HG03280 (cell line): ENCODE measurements at regions not wholly inside any gene's neighbourhood (a gene's known extent, or its start where the extent isn't known, plus 50 kb on each side); places are given as distances from the start of the nearest gene placed in this dataset.
"Not testable (repeated sequence)": the region's sequence is repeated elsewhere in the genome, so short reads cannot be mapped to it uniquely, and the experiment has no call there.

Experiments used
- ATAC-seq: cut with Tn5 transposase; IDR thresholded peaks from one replicate; pipeline ENCODE4 v1.9.1; 2021; ENCODE audit warnings: mild to moderate bottlenecking, moderate library complexity; ENCODE audit not compliant: unreplicated experiment

DNA sequence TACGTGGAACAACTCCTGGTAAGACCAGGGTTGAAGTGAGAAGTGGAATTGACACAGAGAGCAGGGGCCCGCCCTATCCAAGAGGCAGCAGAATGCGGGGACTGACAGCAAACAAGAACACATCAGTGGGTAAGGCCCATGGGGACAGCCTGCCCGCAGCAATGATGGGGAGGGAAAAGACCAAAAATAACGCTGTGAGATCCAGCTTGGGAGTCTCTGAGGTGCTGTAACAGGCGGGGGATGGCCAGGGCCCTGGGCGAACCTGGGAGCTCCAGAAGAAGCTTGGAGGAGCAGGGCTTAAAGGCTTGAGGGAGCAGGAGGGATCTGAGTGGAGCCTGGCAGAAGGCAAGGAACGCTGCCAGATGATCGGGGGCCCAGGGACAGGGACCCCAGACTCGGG lies 173.4 kb downstream of the TMEM200C start:
- no peak for ATAC-seq

- no peak for ATAC-seq
These were observed 175.2 kb downstream of the TMEM200C start for GRCh38 chr18:5720132-5720531.

DNA sequence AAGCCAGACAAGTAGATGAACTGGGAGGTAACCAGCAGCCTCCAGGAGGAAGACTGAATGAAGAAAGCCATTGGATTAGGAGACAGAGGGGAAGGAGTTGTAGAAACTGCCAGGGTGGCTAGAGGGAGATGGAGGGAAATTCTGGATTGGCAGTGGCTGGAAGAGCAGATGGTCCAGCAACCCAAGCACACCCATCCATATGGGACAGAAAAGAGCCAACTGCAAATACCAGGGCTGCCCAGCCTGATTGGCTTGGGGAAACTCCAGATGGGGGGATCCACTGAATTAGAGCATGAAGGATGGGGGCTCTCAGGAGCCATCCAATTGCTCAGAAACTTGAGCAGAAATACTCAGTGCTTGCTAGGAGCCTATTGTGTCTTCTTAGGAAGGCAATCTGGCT lies 173.5 kb upstream of the EPB41L3 start:
- ATAC-seq, result no peak

DNA sequence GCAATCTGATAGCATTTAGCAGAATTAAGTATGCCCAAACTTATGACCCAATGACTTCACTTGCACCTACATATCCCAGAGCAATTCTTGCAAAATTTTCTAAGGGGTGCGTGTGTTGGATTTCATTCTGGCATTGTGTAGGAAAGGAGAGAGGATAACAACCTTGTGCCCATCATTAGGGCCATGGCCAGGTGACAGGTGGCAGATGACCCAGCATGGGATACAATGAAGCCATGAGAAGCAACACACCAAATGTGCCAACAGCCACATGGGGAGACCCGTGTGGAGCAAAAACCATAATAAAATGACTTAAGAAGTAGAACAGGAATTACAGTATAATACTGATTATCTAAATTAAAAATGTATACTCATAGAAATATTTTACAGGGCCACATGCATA lies 166.9 kb upstream of the EPB41L3 start:
- ATAC-seq, result no peak

GRCh38 chr18:5710235-5710634 lies 166.4 kb upstream of the EPB41L3 start:
- no peak for ATAC-seq

DNA sequence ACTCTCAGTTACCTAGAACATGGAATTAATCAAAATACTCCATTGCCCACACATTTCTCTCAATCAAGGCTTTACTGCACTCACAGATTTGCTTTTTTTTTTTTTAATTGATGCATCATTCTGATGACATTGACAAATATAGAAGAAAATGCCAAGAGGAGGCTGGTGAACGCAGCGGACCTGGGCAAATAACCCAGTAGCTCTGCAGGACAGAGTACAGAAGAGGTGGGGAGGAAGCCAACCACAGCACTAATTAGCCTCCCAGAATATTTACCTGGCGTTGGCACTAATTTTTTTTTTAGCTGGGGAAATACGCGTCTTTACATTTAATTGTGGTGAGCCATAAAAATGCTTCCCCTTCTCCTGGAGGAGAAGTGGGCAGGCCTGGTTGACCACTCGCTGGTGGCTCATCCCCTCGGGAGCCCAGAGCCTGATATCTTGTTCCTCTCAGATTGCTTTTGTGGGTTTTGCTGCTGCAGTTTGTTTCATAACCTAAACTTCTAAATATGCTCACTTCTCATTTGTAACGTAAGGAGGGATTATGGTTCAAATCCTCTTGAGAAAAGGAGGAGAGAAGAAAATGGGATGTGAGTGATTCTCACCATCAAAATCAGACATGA lies 165.8 kb upstream of the EPB41L3 start:
- ATAC-seq, result no peak

DNA sequence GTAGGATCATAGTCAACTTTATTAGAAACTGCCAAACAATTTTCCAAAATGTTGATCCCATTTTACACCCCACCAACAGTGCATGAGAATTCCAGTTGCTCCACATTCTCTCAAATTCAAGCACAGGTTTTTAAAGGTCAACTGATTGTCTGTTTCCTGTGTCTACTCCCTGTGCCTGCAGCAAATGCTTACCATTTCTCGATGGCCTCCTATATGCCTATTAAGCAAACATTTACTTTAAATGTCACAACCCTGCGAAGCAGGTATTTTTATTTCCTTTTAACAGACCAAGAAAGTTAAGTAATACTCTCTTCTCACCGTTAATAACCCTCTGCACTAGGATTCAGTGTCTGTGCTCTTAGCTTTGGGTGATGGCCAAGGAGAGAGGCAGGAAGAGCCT lies 163.8 kb upstream of the EPB41L3 start:
- no peak for ATAC-seq

GRCh38 chr18:5705393-5705792 lies 161.6 kb upstream of the EPB41L3 start:
- no peak for ATAC-seq

GRCh38 chr18:5704847-5705246 lies 161.1 kb upstream of the EPB41L3 start:
- no peak for ATAC-seq

- not testable (repeated sequence) for ATAC-seq
These were observed 158.2 kb upstream of the EPB41L3 start for GRCh38 chr18:5702016-5702415.

GRCh38 chr18:5693699-5694294 lies 150.0 kb upstream of the EPB41L3 start:
- ATAC-seq, result no peak

DNA sequence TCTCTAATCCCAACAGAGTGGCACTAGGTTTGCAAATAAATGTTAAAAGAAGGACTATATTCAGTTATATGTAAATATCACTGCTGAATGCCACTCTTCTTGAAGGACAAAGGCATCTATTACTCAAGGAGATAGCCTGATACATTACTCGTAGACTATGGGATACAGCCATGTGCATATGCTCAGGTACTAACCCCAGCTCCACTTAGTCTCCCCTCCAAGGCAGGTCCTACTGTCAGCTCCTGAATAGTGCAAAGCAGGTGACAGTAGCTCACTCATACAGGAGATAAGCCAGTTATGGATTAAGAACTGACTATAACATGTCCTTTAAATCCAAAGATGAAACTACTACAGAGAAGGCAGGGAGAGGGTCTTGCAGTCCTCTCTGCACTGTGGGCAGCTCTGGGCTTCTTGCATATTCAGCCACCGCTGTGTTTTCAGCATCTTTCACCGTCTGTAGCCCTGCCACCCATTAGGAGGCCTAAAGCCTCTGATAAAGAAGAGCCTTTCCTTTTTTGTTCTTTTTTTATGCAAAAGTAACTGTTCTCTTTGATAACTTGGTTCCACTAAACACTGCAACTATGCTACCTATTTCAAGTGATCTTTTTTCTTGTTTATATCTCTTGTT lies 135.1 kb upstream of the EPB41L3 start:
- no peak for ATAC-seq

GRCh38 chr18:5678278-5678677 lies 134.5 kb upstream of the EPB41L3 start:
- no peak for ATAC-seq

DNA sequence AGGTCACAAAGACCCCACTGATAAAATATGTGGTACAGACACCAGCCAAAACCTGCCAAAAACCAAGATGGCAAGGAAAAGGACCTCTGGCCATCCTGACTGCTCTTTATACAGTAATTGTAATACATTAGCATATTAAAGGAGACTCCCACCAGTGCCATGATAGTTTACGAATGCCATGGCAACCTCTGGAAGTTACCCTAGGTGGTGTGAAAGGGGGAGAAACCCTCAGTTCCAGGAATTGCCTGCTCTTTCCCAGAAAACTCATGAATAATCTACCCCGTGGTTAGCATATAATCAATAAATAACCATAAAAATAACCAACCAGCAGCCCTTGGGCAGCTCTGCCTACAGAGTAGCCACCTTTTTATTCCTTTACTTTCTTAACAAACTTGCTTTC lies 129.8 kb upstream of the EPB41L3 start:
- no peak for ATAC-seq

DNA sequence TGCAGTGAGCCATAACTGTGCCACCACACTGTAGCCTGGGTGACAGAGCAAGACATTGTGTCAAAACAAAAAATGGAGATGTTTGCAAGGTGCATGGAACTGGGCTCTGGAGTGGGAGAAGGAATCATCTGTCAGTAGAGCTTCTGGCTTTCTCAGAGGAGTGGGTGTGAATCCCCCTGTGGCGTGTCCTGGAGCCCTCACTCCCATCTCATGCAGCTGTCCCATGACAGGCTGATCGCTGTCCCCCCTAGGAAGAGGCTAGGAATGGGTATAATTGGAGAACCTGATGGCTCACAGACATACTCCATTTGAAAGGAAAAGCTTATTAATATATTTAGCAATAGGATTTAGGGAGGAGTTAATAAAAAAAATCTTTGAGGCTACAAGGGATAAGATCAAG lies 125.8 kb upstream of the EPB41L3 start:
- ATAC-seq, result no peak

DNA sequence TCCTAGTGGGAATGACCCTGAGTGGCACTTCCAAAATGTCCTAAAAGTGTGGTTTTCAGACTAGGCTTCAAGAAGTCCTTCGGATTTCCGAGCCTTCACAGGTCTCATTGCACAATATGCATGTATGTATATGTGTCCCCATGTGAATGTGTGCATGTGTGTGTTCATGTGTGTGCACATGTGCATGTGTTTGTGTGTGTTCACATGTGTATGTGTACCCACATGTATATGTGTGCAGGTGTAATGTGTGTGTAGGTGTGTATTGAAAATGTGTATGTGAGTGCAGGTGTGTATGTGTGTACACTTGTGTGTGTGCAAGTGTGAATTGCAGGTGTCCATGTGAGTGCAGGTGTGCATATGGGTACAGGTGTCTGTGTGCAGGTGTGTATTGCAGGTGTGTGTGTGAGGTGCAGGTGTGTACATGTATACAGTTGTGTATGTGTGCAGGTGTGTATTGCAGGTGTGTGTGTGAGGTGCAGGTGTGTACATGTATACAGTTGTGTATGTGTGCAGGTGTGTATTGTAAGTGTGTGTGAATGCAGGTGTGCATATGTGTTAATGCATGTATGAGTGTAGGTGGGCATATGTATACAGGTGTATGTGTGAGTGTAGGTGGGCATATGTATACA lies 124.4 kb upstream of the EPB41L3 start:
- ATAC-seq, result no peak

DNA sequence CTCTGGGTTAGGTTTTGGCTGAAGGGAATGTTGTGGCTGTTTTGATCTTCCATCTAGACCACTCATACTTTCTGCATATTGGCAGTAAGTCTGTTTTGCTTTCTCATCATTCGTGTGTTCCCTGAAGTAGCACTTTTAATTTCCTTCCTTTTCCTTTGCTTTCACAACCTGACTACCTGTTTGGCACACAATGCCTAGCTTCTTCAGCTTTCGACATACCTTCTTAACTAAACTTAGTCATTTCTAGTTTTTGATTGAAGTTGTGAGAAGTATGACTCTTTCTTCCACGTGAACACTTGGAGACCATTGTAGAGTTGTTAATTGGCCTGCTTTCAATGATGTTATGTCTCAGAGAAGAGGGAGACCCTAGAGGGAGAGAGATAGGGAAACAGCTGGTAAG lies 123.6 kb upstream of the EPB41L3 start:
- no peak for ATAC-seq

- no peak for ATAC-seq
These were observed 118.8 kb upstream of the EPB41L3 start for GRCh38 chr18:5662586-5663090.

- ATAC-seq, result no peak
These were observed 117.4 kb upstream of the EPB41L3 start for GRCh38 chr18:5661179-5661578.

DNA sequence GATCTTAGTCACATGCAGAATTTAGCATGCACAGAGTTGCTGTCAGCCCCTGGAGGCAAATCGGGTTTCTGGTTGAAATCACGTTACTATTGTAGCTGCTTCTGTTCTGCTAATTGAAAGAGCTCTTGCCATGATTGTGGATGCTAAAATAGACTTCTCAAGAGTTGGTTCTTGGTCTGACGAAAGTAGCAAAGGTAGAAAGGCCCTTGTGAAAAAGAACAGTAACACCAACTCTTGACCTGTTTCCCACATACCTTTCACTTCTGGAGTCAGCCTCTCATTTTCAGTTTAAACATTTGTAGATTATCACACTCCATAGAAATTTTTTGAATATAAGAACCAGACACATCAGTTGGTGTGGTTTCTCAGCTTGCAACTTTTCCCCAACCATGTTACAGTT lies 110.0 kb upstream of the EPB41L3 start:
- ATAC-seq, result no peak

GRCh38 chr18:5651736-5652135 lies 107.9 kb upstream of the EPB41L3 start:
- no peak for ATAC-seq

- ATAC-seq, result no peak
These were observed 105.6 kb upstream of the EPB41L3 start for GRCh38 chr18:5649439-5649838.
